HFFc6 (cell line): ENCODE measurements at regions not wholly inside any gene's neighbourhood (a gene's known extent, or its start where the extent isn't known, plus 50 kb on each side); places are given as distances from the start of the nearest gene placed in this dataset.

Source experiments
- DNase-seq: peaks from one replicate; pipeline ENCODE4 v3.0.0-alpha.2; 2018
- H3K27ac Mint-ChIP-seq: 2 replicates; pipeline ENCODE4 v1.8.0; 2020; ENCODE audit warnings: mild to moderate bottlenecking, mixed read lengths
- H3K27me3 Mint-ChIP-seq: 2 replicates; pipeline ENCODE4 v1.8.0; 2021; ENCODE audit warnings: mild to moderate bottlenecking, moderate library complexity, mixed read lengths; ENCODE audit not compliant: insufficient read depth
- H3K36me3 Mint-ChIP-seq: 2 replicates; pipeline ENCODE4 v1.8.0; 2021; ENCODE audit warnings: low read depth, mixed read lengths
- H3K4me1 Mint-ChIP-seq: 2 replicates; pipeline ENCODE4 v1.8.0; 2020; ENCODE audit warnings: low read depth, mixed read lengths
- H3K4me3 Mint-ChIP-seq: 2 replicates; pipeline ENCODE4 v1.8.0; 2020; ENCODE audit warnings: mild to moderate bottlenecking, moderate library complexity, mixed read lengths
- H3K9me3 Mint-ChIP-seq: 2 replicates; pipeline ENCODE4 v1.8.0; 2020; ENCODE audit warnings: mild to moderate bottlenecking, mixed read lengths
- CTCF ChIP-seq: fragments of 200-600 bp; sonication (generic); IDR thresholded peaks from 2 replicates; pipeline ENCODE4 v1.5.0; 2021; ENCODE audit warnings: antibody characterized with exemption, mild to moderate bottlenecking

DNA sequence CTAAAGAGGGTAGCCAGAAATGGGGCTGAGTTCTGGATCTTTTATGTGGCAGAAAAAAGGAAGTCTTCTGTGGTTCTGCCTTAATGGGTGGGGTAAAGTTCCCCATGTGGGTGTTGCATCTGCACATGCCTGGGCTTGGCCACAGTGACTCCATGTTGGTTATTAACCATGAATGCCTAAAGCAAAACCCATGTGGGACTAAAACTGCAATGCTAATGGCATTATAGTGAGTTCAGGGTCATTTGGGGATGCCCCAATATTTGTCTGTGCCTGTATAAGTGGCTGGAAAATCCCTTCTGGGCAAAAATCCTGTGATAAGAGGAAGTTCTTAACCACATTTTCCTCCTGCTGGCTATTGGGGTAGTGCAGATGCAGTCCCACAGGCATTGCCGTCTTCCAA lies 857.4 kb downstream of the FAT4 start:
- DNase-seq, result no peak
- peaks cover 14% of the 10 kb centered on the region for H3K9me3 Mint-ChIP-seq
- H3K4me1 Mint-ChIP-seq, result 0 out of 2 replicates have a peak, but pooled peaks cover 6% of the 10 kb centered on the region
- H3K36me3 Mint-ChIP-seq, result peaks cover 4% of the 10 kb centered on the region; the same call in 1 of the 2 replicates
- peaks cover 1% of the 10 kb centered on the region; the same call in 1 of the 2 replicates for H3K27me3 Mint-ChIP-seq
- no peak overlapping the region for H3K4me3 Mint-ChIP-seq
- TF ChIP-seq CTCF, result no peak
- no peak overlapping the region for H3K27ac Mint-ChIP-seq

DNA sequence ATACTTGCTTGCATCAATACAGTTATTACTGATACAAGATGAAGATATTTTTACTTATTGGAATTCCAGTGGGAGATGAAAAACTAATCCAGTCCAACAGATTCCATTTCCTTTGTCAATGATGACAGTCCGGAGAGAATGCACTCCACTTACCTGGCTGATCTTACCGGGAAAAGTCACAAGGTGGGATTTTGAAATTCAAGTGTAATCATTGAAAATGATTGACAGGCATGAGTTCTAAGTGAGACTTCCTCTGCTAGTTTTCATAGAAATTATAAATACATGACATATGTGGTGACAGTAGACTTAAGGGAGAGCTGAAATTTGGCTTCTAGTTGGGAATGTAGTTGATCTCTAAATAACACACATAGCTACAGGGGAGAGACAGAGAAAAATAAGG lies 859.9 kb downstream of the FAT4 start:
- no peaks in the 10 kb centered on the region for H3K4me1 Mint-ChIP-seq
- no peak for TF ChIP-seq CTCF
- peaks cover 9% of the 10 kb centered on the region; the same call in 1 of the 2 replicates for H3K36me3 Mint-ChIP-seq
- H3K27me3 Mint-ChIP-seq, result peaks cover 2% of the 10 kb centered on the region; the same call in 1 of the 2 replicates
- no peak overlapping the region for H3K27ac Mint-ChIP-seq
- no peak overlapping the region for H3K4me3 Mint-ChIP-seq
- H3K9me3 Mint-ChIP-seq, result peaks cover 13% of the 10 kb centered on the region
- no peak for DNase-seq

DNA sequence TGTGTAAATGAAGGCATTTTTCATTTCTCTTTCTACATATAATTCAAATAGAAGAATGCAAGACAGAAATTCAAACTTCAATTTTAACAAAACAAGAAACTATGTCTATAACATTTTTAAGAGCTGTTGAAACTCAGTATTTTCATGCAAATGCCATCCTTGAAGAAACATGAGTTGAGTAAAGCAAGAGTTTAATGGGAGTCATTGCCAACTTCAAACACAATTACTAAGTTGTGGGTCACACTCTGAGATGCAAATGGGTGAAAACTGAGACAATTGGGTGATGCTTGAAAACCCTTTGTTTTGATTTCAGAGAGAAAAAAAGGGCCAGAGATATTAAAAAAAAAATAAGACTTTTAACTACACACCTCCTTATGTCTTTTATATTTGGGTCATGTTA lies 865.9 kb downstream of the FAT4 start:
- Mint-ChIP-seq H3K36me3 (peaks cover 9% of the 10 kb centered on the region; the same call in 1 of the 2 replicates), H3K4me3 (no peak overlapping the region), H3K27ac (no peak overlapping the region), H3K27me3 (peaks cover 2% of the 10 kb centered on the region; the same call in 1 of the 2 replicates), H3K9me3 (peaks cover 14% of the 10 kb centered on the region), H3K4me1 (no peaks in the 10 kb centered on the region)
- no peak for DNase-seq
- TF ChIP-seq CTCF, result no peak

- no peak overlapping the region for H3K4me3 Mint-ChIP-seq
- TF ChIP-seq CTCF, result no peak
- no peaks in the 10 kb centered on the region for H3K4me1 Mint-ChIP-seq
- H3K36me3 Mint-ChIP-seq, result peaks cover 3% of the 10 kb centered on the region; the same call in 1 of the 2 replicates
- H3K9me3 Mint-ChIP-seq, result peaks cover 6% of the 10 kb centered on the region
- no peak overlapping the region for H3K27ac Mint-ChIP-seq
- DNase-seq, result no peak
- H3K27me3 Mint-ChIP-seq, result no peaks in the 10 kb centered on the region
Observed at GRCh38 chr4:126182336-126182735, 867.6 kb downstream of the FAT4 start.

DNA sequence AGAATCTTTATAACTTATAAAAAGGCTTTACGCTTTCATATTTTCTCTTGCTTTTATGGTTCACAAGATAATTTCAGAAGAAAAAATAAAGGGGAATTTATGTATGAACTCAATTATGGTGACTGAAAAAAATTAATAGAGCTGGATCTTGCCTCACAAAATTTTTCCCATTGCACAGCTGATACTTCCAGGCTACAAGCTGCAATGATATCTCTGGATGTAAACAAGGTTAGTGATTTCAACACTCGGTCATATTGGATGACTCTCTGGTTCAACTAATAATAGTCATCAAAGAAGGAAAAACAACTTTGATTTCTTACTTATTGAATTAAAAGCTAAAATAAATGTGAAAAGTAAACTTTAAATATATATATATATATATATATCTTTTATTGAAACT lies 868.0 kb downstream of the FAT4 start:
- Mint-ChIP-seq H3K9me3 (peaks cover 5% of the 10 kb centered on the region; the same call in 1 of the 2 replicates), H3K27me3 (no peaks in the 10 kb centered on the region), H3K27ac (no peak overlapping the region), H3K4me1 (no peaks in the 10 kb centered on the region), H3K4me3 (no peak overlapping the region), H3K36me3 (no peaks in the 10 kb centered on the region)
- TF ChIP-seq CTCF, result no peak
- no peak for DNase-seq

DNA sequence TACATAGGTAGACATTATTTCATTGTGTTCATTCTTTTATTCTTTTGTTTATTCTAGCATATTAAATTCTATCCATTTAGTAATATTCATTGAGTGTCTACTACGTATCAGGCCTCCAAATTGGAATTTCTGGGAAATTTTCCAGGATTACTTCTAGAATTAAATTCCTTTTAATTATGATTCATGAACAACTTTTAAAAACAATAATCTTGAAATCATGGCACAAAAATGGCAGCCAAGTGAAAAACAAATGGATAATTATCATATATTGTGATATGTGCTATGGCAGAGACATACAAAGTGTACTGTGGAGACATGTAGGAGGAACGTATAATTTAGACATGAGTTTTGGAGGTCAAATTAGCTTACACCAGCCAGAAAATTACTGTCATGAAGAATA lies 868.5 kb downstream of the FAT4 start:
- H3K27ac Mint-ChIP-seq, result no peak overlapping the region
- H3K27me3 Mint-ChIP-seq, result no peaks in the 10 kb centered on the region
- H3K4me3 Mint-ChIP-seq, result no peak overlapping the region
- no peaks in the 10 kb centered on the region for H3K4me1 Mint-ChIP-seq
- H3K9me3 Mint-ChIP-seq, result peaks cover 7% of the 10 kb centered on the region
- DNase-seq, result no peak
- no peaks in the 10 kb centered on the region for H3K36me3 Mint-ChIP-seq
- TF ChIP-seq CTCF, result no peak
